MM.1S (cell line): ENCODE measurements at regions not wholly inside any gene's neighbourhood (a gene's known extent, or its start where the extent isn't known, plus 50 kb on each side); places are given as distances from the start of the nearest gene placed in this dataset.
"Not testable (repeated sequence)": the region's sequence is repeated elsewhere in the genome, so short reads cannot be mapped to it uniquely, and the experiment has no call there.

Experiments
- CTCF ChIP-seq: fragments of 300-600 bp; sonication (generic); IDR thresholded peaks from 2 replicates; pipeline ENCODE4 v1.5.1; 2016; ENCODE audit warnings: antibody characterized with exemption, low read length, mixed read lengths
- EZH2phosphoT487 ChIP-seq: fragments of 300-600 bp; sonication (generic); IDR thresholded peaks from 2 replicates; pipeline ENCODE4 v1.6.1; 2018; ENCODE audit warnings: antibody characterized with exemption, low read length

- TF ChIP-seq CTCF, EZH2phosphoT487: not testable (repeated sequence)
These were observed 172.9 kb upstream of the MXRA5 start for GRCh38 chrX:3519384-3519783.
